ENCODE measurements at regions not wholly inside any gene's neighbourhood (a gene's known extent, or its start where the extent isn't known, plus 50 kb on each side); places are given as distances from the start of the nearest gene placed in this dataset.

- TF ChIP-seq EZH2 (IDR thresholded peaks at IDR 0.05; ENCODE audit: insufficient read depth, poor library complexity, severe bottlenecking) (no peak), EZH2phosphoT487 (IDR thresholded peaks at IDR 0.05; ENCODE audit: insufficient read depth, low read depth) (no peak)
These were observed 537.7 kb downstream of the MCTP2 start for GRCh38 chr15:94769089-94769488.

All from GM23248 (cell line).